HG03196 (cell line): ENCODE measurements at regions not wholly inside any gene's neighbourhood (a gene's known extent, or its start where the extent isn't known, plus 50 kb on each side); places are given as distances from the start of the nearest gene placed in this dataset.
"Not testable (repeated sequence)": the region's sequence is repeated elsewhere in the genome, so short reads cannot be mapped to it uniquely, and the experiment has no call there.

Experiments
- ATAC-seq: cut with Tn5 transposase; IDR thresholded peaks from one replicate; pipeline ENCODE4 v1.9.1; 2021; ENCODE audit not compliant: unreplicated experiment

- ATAC-seq, result no peak
Observed at GRCh38 chr2:183898641-183899040, 699.7 kb upstream of the ZNF804A start.

GRCh38 chr2:183901931-183902330, 696.4 kb upstream of the ZNF804A start:
- ATAC-seq, result no peak

DNA sequence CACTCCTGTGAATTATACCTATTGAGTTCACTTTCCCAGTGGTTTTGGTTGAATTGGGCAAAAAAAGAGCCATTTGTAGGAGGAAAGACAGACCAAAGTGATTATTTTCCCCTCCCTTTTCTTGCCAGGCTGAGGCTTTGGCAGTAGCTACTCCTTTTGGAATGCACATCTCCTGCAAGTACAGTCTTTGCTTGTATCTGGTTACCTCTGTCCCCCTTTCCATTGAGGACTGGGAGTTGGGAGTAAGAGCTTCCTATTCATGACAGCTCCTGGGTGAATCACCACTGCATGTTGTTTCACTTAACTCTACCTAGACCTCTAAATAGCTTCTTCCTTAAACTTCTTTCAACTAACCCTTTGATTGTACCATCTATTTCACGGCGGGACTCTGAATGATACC, 695.3 kb upstream of the ZNF804A start:
- no peak for ATAC-seq

GRCh38 chr2:183916041-183916440, 682.3 kb upstream of the ZNF804A start:
- ATAC-seq, result not testable (repeated sequence)

DNA sequence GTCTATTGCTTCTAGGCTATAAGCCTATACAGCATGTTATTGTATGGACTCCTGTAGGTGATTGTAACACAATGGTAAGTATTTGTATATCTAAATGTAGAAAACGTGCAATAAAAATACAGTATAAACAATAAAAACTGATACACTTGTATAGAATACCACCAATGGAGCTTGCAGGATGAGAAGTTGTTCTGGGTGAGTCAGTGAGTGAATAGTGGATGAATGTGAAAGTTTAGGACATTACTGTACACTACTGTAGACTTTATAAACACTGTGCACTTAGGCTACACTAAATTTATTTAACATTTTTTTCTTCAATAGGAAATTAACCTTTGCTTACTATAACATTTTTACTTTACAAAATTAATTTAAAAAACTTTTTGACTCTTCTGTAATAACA, 679.2 kb upstream of the ZNF804A start:
- ATAC-seq, result no peak

DNA sequence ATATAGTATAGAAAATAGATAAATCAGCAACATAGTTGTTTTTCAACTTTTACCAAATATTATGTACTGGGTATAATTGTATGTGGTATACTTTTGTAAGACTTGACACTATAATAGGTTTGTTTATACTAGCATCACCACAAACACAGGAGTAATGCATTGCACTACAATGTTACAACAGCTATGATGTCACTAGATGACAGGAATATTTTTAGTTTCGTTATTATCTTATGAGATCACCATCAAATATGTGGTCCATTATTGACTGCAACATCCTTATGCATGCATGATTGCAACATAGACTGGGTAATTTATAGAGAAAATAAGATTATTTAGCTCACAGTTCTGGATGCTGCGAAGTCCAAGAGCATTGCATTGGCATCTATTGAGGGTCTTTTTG, 678.4 kb upstream of the ZNF804A start:
- no peak for ATAC-seq

DNA sequence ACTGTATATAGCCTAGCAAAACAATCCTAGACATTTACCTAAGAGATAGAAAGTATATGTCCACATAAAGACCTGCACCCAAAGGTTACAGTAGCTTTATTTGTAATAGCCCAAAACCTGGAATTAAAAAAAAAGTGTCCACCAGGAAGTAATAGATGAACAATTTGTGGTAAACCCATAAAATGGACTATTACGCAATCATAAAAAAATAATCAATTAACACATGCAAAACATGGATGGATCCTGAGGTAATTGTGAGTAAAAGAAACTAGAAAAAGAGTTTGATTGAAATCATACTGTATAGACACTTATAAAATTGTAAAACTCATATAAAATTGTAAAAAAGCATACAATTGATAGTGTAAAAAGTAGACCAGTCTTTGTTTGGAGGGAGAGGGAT, 673.0 kb upstream of the ZNF804A start:
- ATAC-seq, result no peak

- no peak for ATAC-seq
Observed at GRCh38 chr2:183926433-183926832, 671.9 kb upstream of the ZNF804A start.

DNA sequence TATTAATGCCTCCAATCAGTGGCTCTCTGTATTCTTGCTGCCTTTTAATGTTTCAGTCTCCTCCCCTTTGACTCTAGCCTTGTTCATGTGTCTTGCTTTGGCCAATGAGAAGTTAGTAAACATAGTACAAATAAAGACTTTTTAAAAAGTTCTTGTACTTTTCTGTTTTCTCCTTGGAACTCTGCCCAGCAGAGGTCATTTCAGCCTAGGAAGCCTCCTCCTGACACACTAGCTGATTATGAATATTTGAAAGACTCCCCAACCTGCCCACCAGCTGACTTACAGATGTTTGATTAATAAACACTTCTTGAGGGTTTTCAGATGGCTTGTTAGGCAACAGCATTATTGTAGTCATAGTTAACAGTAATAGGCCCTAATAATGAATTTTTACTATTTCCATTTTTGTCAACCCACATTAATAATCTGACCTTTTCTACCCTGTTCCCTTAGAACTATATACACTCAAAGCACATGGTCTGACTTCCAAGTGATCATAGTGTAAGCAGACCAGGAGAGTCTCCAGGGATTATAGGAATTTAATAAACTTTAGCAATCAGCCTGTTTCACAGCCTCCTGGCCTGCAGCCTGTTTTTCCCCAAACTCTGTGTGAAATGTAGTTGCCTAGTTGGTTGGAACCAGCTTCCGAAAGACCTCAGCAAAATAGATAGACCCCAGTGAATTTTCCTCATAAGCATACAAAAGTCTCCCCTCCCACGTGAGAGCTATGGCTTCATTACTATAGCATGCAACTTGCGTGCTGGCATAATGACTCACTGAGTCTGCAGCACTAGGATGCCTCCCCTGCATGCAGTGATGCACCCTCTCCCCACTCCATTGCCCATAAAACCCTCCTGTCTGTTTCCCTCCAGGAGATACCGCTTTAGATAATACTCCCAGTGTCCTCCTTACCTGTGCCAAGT, 670.7 kb upstream of the ZNF804A start:
- ATAC-seq, result no peak

GRCh38 chr2:183935005-183935404, 663.3 kb upstream of the ZNF804A start:
- no peak for ATAC-seq

GRCh38 chr2:183937220-183937619, 661.1 kb upstream of the ZNF804A start:
- no peak for ATAC-seq

GRCh38 chr2:183946193-183946592, 652.1 kb upstream of the ZNF804A start:
- ATAC-seq, result no peak

GRCh38 chr2:183948861-183949260, 649.5 kb upstream of the ZNF804A start:
- ATAC-seq, result no peak

GRCh38 chr2:183950673-183951072, 647.7 kb upstream of the ZNF804A start:
- no peak for ATAC-seq

DNA sequence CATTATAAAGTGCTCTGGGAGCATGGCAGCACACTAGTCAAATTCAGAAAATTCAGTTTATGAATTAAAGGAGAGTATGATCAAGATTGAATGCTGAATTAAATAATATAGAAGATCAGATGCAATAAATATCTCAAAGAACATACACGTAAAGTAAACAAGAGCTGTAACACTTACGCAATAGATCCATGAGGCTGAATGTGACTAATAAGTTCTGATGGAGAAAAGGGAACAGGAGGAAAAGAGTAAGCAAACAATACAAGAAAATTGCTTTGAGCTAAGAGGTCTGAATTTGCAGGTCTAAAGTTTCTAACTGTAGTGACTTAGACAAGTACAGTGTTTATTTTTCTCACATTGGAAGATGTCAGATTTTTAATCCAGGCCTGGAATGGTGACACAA, 646.7 kb upstream of the ZNF804A start:
- ATAC-seq, result no peak

DNA sequence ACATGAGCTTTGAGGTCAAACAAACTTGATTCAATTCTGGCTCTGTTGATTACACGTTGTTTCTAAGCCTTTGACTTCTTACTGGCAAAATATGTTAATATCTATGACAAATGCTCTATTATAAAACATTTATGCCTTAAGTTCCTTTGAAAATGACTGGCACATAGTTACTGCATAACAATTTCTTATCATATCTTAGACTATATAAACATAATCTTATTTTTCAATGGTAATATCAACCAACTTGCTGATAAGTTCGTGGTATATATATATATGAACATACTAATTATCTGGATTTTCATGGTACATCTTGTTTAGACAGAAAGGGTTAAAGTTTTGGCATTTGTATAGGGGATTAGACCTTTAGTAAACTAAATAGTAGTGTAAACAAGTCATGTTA, 645.6 kb upstream of the ZNF804A start:
- no peak for ATAC-seq

DNA sequence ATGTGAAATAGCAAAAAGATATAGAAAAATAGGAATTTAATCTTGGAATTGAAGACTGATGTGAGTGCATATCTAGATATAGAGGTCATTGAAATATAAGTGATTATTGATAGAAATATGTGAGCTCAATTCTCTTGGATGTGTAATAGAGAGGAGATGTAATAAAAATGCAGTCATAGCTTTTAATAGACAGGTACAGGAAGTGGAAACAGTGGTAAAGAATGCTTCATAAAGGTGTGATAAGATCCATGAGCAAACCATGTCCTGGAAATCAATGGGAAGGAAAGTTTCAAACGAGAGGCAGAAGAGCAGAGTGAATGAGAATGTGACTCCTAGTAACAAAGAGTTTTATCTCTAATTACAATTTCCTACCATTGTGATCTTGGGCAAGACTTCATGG, 634.7 kb upstream of the ZNF804A start:
- ATAC-seq, result no peak

GRCh38 chr2:183964565-183964964, 633.8 kb upstream of the ZNF804A start:
- no peak for ATAC-seq

GRCh38 chr2:183967756-183968155, 630.6 kb upstream of the ZNF804A start:
- ATAC-seq, result no peak

- not testable (repeated sequence) for ATAC-seq
Observed at GRCh38 chr2:183975676-183976075, 622.7 kb upstream of the ZNF804A start.

DNA sequence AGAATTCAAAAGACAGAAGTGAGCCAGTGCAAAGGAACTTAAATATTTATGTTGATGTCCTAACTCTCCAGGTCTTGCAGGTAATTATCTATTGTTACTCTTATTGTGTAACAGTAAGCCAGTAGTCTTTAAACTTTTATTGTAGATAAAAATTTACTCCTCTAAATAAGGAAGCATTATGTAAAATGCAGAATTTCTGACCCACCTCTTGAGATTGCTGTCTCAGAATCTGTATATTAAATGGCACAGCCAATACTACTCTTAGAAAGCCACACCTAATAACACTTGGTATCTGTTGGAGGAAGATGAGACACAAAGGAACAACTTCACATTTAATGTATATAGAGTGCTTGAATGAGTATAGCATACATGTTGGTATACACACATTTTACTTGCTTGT, 613.5 kb upstream of the ZNF804A start:
- no peak for ATAC-seq

- no peak for ATAC-seq
Observed at GRCh38 chr2:183991968-183992367, 606.4 kb upstream of the ZNF804A start.

DNA sequence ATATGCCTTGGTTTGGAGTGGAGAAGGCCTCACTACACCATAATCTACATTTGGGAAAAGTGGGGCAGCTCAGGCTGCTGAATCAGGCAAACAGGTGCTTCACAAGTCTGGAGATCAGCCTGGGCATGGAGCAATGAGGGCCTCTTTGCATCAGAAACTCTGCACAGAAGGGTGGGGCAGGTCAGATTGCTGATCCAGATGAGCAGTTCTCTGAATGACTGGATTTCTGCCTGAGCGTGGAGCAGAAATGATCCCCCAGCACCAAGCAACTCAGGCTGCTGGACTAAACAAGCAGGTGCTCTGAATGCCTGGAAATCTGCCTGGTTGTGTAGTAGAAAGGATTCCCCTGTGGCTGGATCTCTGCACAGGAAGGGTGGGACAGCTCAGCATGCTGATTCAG, 605.3 kb upstream of the ZNF804A start:
- peak; percentile 46 for ATAC-seq
